Caco-2 (cell line): ENCODE measurements at regions not wholly inside any gene's neighbourhood (a gene's known extent, or its start where the extent isn't known, plus 50 kb on each side); places are given as distances from the start of the nearest gene placed in this dataset.

Experiments used
- BruUV-seq: library from RNA; stranded (reverse); fragments of 400-500 nt; replicated peaks from 2 replicates; lab custom pipeline; 2021; lab: Mats Ljungman, UMichigan
- CTCF ChIA-PET: fragments of 300-600 bp; sonication (Branson Sonifier 250); formaldehyde crosslinking; loops from one replicate; lab custom pipeline; 2022; ENCODE audit warnings: antibody characterized with exemption; lab: Charles Lee
- POLR2A ChIA-PET: fragments of 300-600 bp; sonication (Branson Sonifier 250); formaldehyde crosslinking; loops from one replicate; lab custom pipeline; 2022; ENCODE audit warnings: antibody characterized with exemption; lab: Charles Lee
- DNase-seq, 2 experiments: peaks; one replicate each; pipeline versions ENCODE4 v3.0.0 to v3.0.0-alpha.2; 2020 to 2022
- H3K27me3 ChIP-seq: replicated peaks from 2 replicates; pipeline ENCODE4 v1.6.0; 2011; ENCODE audit warnings: low read length; ENCODE audit not compliant: control insufficient read depth, insufficient read depth
- H3K36me3 ChIP-seq: 2 replicates; pipeline ENCODE4 v1.5.1; 2011; ENCODE audit warnings: low read length; ENCODE audit not compliant: control insufficient read depth, insufficient read depth
- H3K4me1 ChIP-seq: fragments of 250-450 bp; sonication (Bioruptor Pico); 2 replicates; pipeline ENCODE4 v1.5.1; 2020; ENCODE audit warnings: mild to moderate bottlenecking
- H3K4me3 ChIP-seq: 2 replicates; pipeline ENCODE4 v1.5.1; 2011; ENCODE audit warnings: low read depth, mild to moderate bottlenecking, control low read depth, low read length
- H3K9me3 ChIP-seq: fragments of 250-450 bp; sonication (Bioruptor Pico); 2 replicates; pipeline ENCODE4 v1.5.1; 2020; ENCODE audit warnings: mild to moderate bottlenecking, moderate library complexity
- H3K27ac Mint-ChIP-seq: one replicate; pipeline ENCODE4 v1.8.0; 2022; ENCODE audit warnings: mixed read lengths; ENCODE audit not compliant: unreplicated experiment
- H3K27me3 Mint-ChIP-seq: one replicate; pipeline ENCODE4 v1.8.0; 2022; ENCODE audit warnings: mixed read lengths; ENCODE audit not compliant: insufficient read depth, unreplicated experiment
- H3K36me3 Mint-ChIP-seq: one replicate; pipeline ENCODE4 v1.8.0; 2022; ENCODE audit warnings: mild to moderate bottlenecking, mixed read lengths; ENCODE audit not compliant: insufficient read depth, unreplicated experiment
- H3K4me1 Mint-ChIP-seq: one replicate; pipeline ENCODE4 v1.8.0; 2022; ENCODE audit warnings: low read depth, mixed read lengths; ENCODE audit not compliant: unreplicated experiment
- H3K4me3 Mint-ChIP-seq: one replicate; pipeline ENCODE4 v1.8.0; 2022; ENCODE audit warnings: mild to moderate bottlenecking, moderate library complexity, mixed read lengths; ENCODE audit not compliant: unreplicated experiment
- H3K9me3 Mint-ChIP-seq: one replicate; pipeline ENCODE4 v1.8.0; 2022; ENCODE audit warnings: mixed read lengths; ENCODE audit not compliant: unreplicated experiment
- CTCF ChIP-seq, 2 experiments: fragments of 200-600 bp in 1 of 2; IDR thresholded peaks; 1 replicate in 1 of 2; 2 replicates in 1 of 2; pipeline versions ENCODE4 v1.5.1 to v1.8.0; 2011 to 2022; ENCODE audit warnings: antibody characterized with exemption in 1 of 2, control low read depth in 1 of 2, inconsistent platforms in 1 of 2, low read depth in 1 of 2, low read length in 1 of 2, mild to moderate bottlenecking in 1 of 2, moderate library complexity in 1 of 2; ENCODE audit not compliant: insufficient read depth in 1 of 2, severe bottlenecking in 1 of 2, unreplicated experiment in 1 of 2
- intact Hi-C: fragments of 100-400 bp; cut with micrococcal nuclease; formaldehyde crosslinking; loops from one replicate; pipeline ENCODE4 v1.10.0; 2022; ENCODE audit not compliant: unreplicated experiment

GRCh38 chr12:24307153-24307552 lies 357.7 kb upstream of the SOX5 start:
- Mint-ChIP-seq H3K9me3 (no peaks in the 10 kb centered on the region), H3K36me3 (no peaks in the 10 kb centered on the region), H3K4me1 (peaks cover 7% of the 10 kb centered on the region), H3K27me3 (no peaks in the 10 kb centered on the region), H3K4me3 (no peak overlapping the region), H3K27ac (no peak overlapping the region)
- CTCF ChIA-PET = no interaction called here
- no peak for DNase-seq
- Histone ChIP-seq H3K9me3 (no peaks in the 10 kb centered on the region), H3K4me3 (no peak overlapping the region), H3K27me3 (no peaks in the 10 kb centered on the region), H3K36me3 (no peaks in the 10 kb centered on the region), H3K4me1 (no peaks in the 10 kb centered on the region)
- no TSS peak for BruUV-seq
- TF ChIP-seq CTCF (IDR thresholded peaks at IDR 0.05; ENCODE audit: insufficient read depth in 1 of 2, low read depth in 1 of 2, low read length in 1 of 2, severe bottlenecking in 1 of 2, unreplicated experiment in 1 of 2) = no peak
- intact Hi-C loops = no loop called here
- POLR2A ChIA-PET = no interaction called here

GRCh38 chr12:24306001-24306400 lies 356.5 kb upstream of the SOX5 start:
- Histone ChIP-seq H3K27me3 (no peaks in the 10 kb centered on the region), H3K9me3 (no peaks in the 10 kb centered on the region), H3K36me3 (no peaks in the 10 kb centered on the region), H3K4me1 (no peaks in the 10 kb centered on the region), H3K4me3 (no peak overlapping the region)
- DNase-seq = no peak
- no TSS peak for BruUV-seq
- no peak for TF ChIP-seq CTCF (IDR thresholded peaks at IDR 0.05; ENCODE audit: insufficient read depth in 1 of 2, low read depth in 1 of 2, low read length in 1 of 2, severe bottlenecking in 1 of 2, unreplicated experiment in 1 of 2)
- Mint-ChIP-seq H3K27ac (no peak overlapping the region), H3K4me3 (no peak overlapping the region), H3K9me3 (no peaks in the 10 kb centered on the region), H3K36me3 (no peaks in the 10 kb centered on the region), H3K4me1 (peaks cover 7% of the 10 kb centered on the region), H3K27me3 (no peaks in the 10 kb centered on the region)
- POLR2A ChIA-PET = no interaction called here
- CTCF ChIA-PET = no interaction called here
- intact Hi-C loops = no loop called here

- H3K4me1 ChIP-seq = no peaks in the 10 kb centered on the region
- H3K27ac Mint-ChIP-seq = no peak overlapping the region
- intact Hi-C loops = no loop called here
- H3K36me3 Mint-ChIP-seq = no peaks in the 10 kb centered on the region
- H3K4me1 Mint-ChIP-seq = peaks cover 7% of the 10 kb centered on the region
- DNase-seq = no peak
- H3K4me3 Mint-ChIP-seq = no peak overlapping the region
- H3K27me3 ChIP-seq = no peaks in the 10 kb centered on the region
- H3K4me3 ChIP-seq = no peak overlapping the region
- H3K9me3 Mint-ChIP-seq = no peaks in the 10 kb centered on the region
- BruUV-seq = no TSS peak
- CTCF ChIA-PET = no interaction called here
- no peak for TF ChIP-seq CTCF (IDR thresholded peaks at IDR 0.05; ENCODE audit: insufficient read depth in 1 of 2, low read depth in 1 of 2, low read length in 1 of 2, severe bottlenecking in 1 of 2, unreplicated experiment in 1 of 2)
- POLR2A ChIA-PET = no interaction called here
- H3K9me3 ChIP-seq = no peaks in the 10 kb centered on the region
- H3K36me3 ChIP-seq = no peaks in the 10 kb centered on the region
- no peaks in the 10 kb centered on the region for H3K27me3 Mint-ChIP-seq
Measured at GRCh38 chr12:24304285-24304684, 354.8 kb upstream of the SOX5 start.
